ENCODE measurements at regions not wholly inside any gene's neighbourhood (a gene's known extent, or its start where the extent isn't known, plus 50 kb on each side); places are given as distances from the start of the nearest gene placed in this dataset.

DNA sequence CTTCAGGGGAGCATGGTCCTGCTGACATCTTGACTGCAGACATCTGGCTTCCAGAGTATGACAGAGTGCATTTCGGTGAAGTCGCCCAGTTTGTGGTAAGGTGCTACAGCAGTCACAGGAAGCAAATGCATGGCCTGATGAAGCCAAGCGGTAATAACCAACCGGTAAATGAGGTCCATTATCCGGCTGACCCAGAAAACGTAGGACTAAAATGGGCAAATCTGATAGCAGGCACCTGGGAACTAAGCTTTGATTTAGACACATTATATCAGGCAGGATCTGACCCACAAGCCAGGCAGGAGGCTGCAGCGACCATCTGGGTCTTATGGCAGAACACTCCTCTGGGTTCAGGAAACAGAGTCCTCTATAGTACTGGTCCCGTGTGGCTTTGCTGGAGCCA, 454.6 kb downstream of the GADD45G start:
- TF ChIP-seq, protein P1, sequence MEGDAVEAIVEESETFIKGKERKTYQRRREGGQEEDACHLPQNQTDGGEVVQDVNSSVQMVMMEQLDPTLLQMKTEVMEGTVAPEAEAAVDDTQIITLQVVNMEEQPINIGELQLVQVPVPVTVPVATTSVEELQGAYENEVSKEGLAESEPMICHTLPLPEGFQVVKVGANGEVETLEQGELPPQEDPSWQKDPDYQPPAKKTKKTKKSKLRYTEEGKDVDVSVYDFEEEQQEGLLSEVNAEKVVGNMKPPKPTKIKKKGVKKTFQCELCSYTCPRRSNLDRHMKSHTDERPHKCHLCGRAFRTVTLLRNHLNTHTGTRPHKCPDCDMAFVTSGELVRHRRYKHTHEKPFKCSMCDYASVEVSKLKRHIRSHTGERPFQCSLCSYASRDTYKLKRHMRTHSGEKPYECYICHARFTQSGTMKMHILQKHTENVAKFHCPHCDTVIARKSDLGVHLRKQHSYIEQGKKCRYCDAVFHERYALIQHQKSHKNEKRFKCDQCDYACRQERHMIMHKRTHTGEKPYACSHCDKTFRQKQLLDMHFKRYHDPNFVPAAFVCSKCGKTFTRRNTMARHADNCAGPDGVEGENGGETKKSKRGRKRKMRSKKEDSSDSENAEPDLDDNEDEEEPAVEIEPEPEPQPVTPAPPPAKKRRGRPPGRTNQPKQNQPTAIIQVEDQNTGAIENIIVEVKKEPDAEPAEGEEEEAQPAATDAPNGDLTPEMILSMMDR (IDR thresholded peaks at IDR 0.05; ENCODE audit: poor library complexity) = no peak
- no peak for TF ChIP-seq EZH2 (IDR thresholded peaks at IDR 0.05; ENCODE audit: borderline replicate concordance)

All from hepatocyte (in vitro differentiated cells).